CD4-positive, alpha-beta T cell (primary cell): ENCODE measurements at regions not wholly inside any gene's neighbourhood (a gene's known extent, or its start where the extent isn't known, plus 50 kb on each side); places are given as distances from the start of the nearest gene placed in this dataset.

Experiments used
- ATAC-seq: fragments of 200-7000 bp; cut with Tn5 transposase; one replicate; pipeline ENCODE4 v1.10.0; 2022; ENCODE audit warnings: mild to moderate bottlenecking; ENCODE audit not compliant: poor library complexity
- CTCF ChIA-PET: fragments of 350-600 bp; sonication (Branson Sonifier 250); formaldehyde crosslinking; loops from one replicate; lab custom pipeline; 2021; ENCODE audit warnings: antibody characterized with exemption, inconsistent platforms; lab: Charles Lee
- POLR2A ChIA-PET: fragments of 350-600 bp; sonication (Branson Sonifier 250); formaldehyde crosslinking; loops from one replicate; lab custom pipeline; 2021; ENCODE audit warnings: antibody characterized with exemption, inconsistent platforms; lab: Charles Lee
- DNase-seq, 14 experiments: peaks; one replicate each; pipeline ENCODE4 v3.0.0-alpha.2; 2013 to 2020; ENCODE audit warnings: mixed read lengths in 2 of 14
- H3K27ac ChIP-seq, 2 donors: one replicate each; pipeline versions ENCODE4 v1.5.1 to v1.7.0; 2013; ENCODE audit warnings: low read length in 2 of 2, low read depth in 1 of 2, mild to moderate bottlenecking in 1 of 2
- H3K27me3 ChIP-seq, 2 experiments: 1 replicate in 1 of 2; 2 replicates in 1 of 2; pipeline versions ENCODE4 v1.6.1 to v1.7.0; 2013; ENCODE audit warnings: low read length in 2 of 2, control low read depth in 1 of 2, mild to moderate bottlenecking in 1 of 2, moderate library complexity in 1 of 2; ENCODE audit not compliant: insufficient read depth in 2 of 2, control insufficient read depth in 1 of 2
- H3K36me3 ChIP-seq: one replicate; pipeline ENCODE4 v1.6.1; 2013; ENCODE audit warnings: low read length, control low read depth; ENCODE audit not compliant: insufficient read depth
- H3K4me1 ChIP-seq: one replicate; pipeline ENCODE4 v1.6.1; 2013; ENCODE audit warnings: low read length, control low read depth; ENCODE audit not compliant: insufficient read depth
- H3K4me3 ChIP-seq: one replicate; pipeline ENCODE4 v1.5.1; 2013; ENCODE audit warnings: mild to moderate bottlenecking, low read length, moderate library complexity
- H3K9me3 ChIP-seq, 2 experiments: 1 replicate in 1 of 2; 2 replicates in 1 of 2; pipeline versions ENCODE4 v1.6.1 to v1.7.0; 2013; ENCODE audit warnings: low read length in 2 of 2, mild to moderate bottlenecking in 2 of 2, control low read depth in 1 of 2, moderate library complexity in 1 of 2; ENCODE audit not compliant: control insufficient read depth in 1 of 2, insufficient read depth in 1 of 2
- H3K27ac Mint-ChIP-seq: one replicate; pipeline ENCODE4 v1.8.0; 2020; ENCODE audit warnings: mixed read lengths
- H3K27me3 Mint-ChIP-seq: one replicate; pipeline ENCODE4 v1.8.0; 2021; ENCODE audit warnings: mixed read lengths
- H3K36me3 Mint-ChIP-seq: one replicate; pipeline ENCODE4 v1.8.0; 2021; ENCODE audit warnings: low read depth, mixed read lengths
- H3K4me1 Mint-ChIP-seq: one replicate; pipeline ENCODE4 v1.8.0; 2021; ENCODE audit warnings: low read depth, mixed read lengths
- H3K4me3 Mint-ChIP-seq: one replicate; pipeline ENCODE4 v1.8.0; 2020; ENCODE audit warnings: mild to moderate bottlenecking, mixed read lengths
- H3K9me3 Mint-ChIP-seq: one replicate; pipeline ENCODE4 v1.8.0; 2020; ENCODE audit warnings: mixed read lengths
- CTCF ChIP-seq: fragments of 200-600 bp; IDR thresholded peaks from one replicate; pipeline ENCODE4 v1.8.0; 2022; ENCODE audit warnings: antibody characterized with exemption, mild to moderate bottlenecking
- intact Hi-C, 2 experiments: fragments of 100-400 bp; cut with DNase I in 1 of 2; cut with micrococcal nuclease in 1 of 2; formaldehyde crosslinking; loops; one replicate each; pipeline versions ENCODE4 v1.15.1 to v1.9.0; 2023 to 2025; cut with DNase I, micrococcal nuclease

- no peak overlapping the region for H3K4me3 Mint-ChIP-seq
- H3K4me1 Mint-ChIP-seq, result no peaks in the 10 kb centered on the region
- POLR2A ChIA-PET, result no interaction called here
- intact Hi-C loops, result no loop called here
- Histone ChIP-seq H3K27ac (no peak overlapping the region), H3K4me1 (no peaks in the 10 kb centered on the region), H3K4me3 (no peak overlapping the region), H3K9me3 (peaks cover 0 to 23% of the 10 kb centered on the region in 2 experiments), H3K27me3 (no peaks in the 10 kb centered on the region), H3K36me3 (no peaks in the 10 kb centered on the region)
- CTCF ChIA-PET, result no interaction called here
- no peak for DNase-seq
- TF ChIP-seq CTCF, result no peak
- no peak overlapping the region for H3K27ac Mint-ChIP-seq
- ATAC-seq, result no peak
- H3K9me3 Mint-ChIP-seq, result peaks cover 2% of the 10 kb centered on the region
- peaks cover 9% of the 10 kb centered on the region for H3K27me3 Mint-ChIP-seq
- H3K36me3 Mint-ChIP-seq, result no peaks in the 10 kb centered on the region
Measured at GRCh38 chr18:78292618-78293380, 686.8 kb upstream of the SALL3 start.

GRCh38 chr18:78293540-78293939 is 686.1 kb upstream of the SALL3 start:
- H3K36me3 Mint-ChIP-seq, result no peaks in the 10 kb centered on the region
- intact Hi-C loops, result no loop called here
- TF ChIP-seq CTCF, result no peak
- no peaks in the 10 kb centered on the region for H3K27me3 ChIP-seq
- H3K9me3 ChIP-seq, result peaks cover 0 to 23% of the 10 kb centered on the region in 2 experiments
- H3K4me3 ChIP-seq, result no peak overlapping the region
- H3K36me3 ChIP-seq, result no peaks in the 10 kb centered on the region
- POLR2A ChIA-PET, result no interaction called here
- H3K27me3 Mint-ChIP-seq, result peaks cover 9% of the 10 kb centered on the region
- no peak overlapping the region for H3K27ac ChIP-seq
- peaks cover 2% of the 10 kb centered on the region for H3K9me3 Mint-ChIP-seq
- no peak overlapping the region for H3K27ac Mint-ChIP-seq
- CTCF ChIA-PET, result no interaction called here
- no peaks in the 10 kb centered on the region for H3K4me1 ChIP-seq
- no peak overlapping the region for H3K4me3 Mint-ChIP-seq
- no peaks in the 10 kb centered on the region for H3K4me1 Mint-ChIP-seq
- ATAC-seq (no peak), DNase-seq (no peak)

- H3K27me3 Mint-ChIP-seq, result peaks cover 9% of the 10 kb centered on the region
- no peak overlapping the region for H3K27ac Mint-ChIP-seq
- H3K9me3 ChIP-seq, result peaks cover 0 to 23% of the 10 kb centered on the region in 2 experiments
- no peaks in the 10 kb centered on the region for H3K36me3 Mint-ChIP-seq
- intact Hi-C loops, result no loop called here
- peaks cover 2% of the 10 kb centered on the region for H3K9me3 Mint-ChIP-seq
- H3K27ac ChIP-seq, result no peak overlapping the region
- TF ChIP-seq CTCF, result no peak
- CTCF ChIA-PET, result no interaction called here
- no peaks in the 10 kb centered on the region for H3K36me3 ChIP-seq
- no peaks in the 10 kb centered on the region for H3K4me1 Mint-ChIP-seq
- H3K27me3 ChIP-seq, result no peaks in the 10 kb centered on the region
- H3K4me3 Mint-ChIP-seq, result no peak overlapping the region
- ATAC-seq, result no peak
- DNase-seq, result no peak
- H3K4me1 ChIP-seq, result no peaks in the 10 kb centered on the region
- POLR2A ChIA-PET, result no interaction called here
- H3K4me3 ChIP-seq, result no peak overlapping the region
Measured at GRCh38 chr18:78293940-78294541, 685.6 kb upstream of the SALL3 start.
